Bronchial epithelial cell (primary cell): ENCODE measurements at regions not wholly inside any gene's neighbourhood (a gene's known extent, or its start where the extent isn't known, plus 50 kb on each side); places are given as distances from the start of the nearest gene placed in this dataset.

Experiments used
- DNase-seq: peaks from one replicate; pipeline ENCODE4 v3.0.0-alpha.2; 2010; ENCODE audit warnings: low read depth
- FAIRE-seq: peaks from 2 replicates; lab custom pipeline; 2011; peaks lifted over from hg19 to GRCh38; lab: Jason Lieb, UNC
- H3K27me3 ChIP-seq: 2 replicates; pipeline ENCODE4 v1.5.1; 2011; ENCODE audit warnings: low read length; ENCODE audit not compliant: control insufficient read depth, insufficient read depth
- H3K36me3 ChIP-seq: 2 replicates; pipeline ENCODE4 v1.5.1; 2011; ENCODE audit warnings: low read length; ENCODE audit not compliant: control insufficient read depth, insufficient read depth
- H3K4me3 ChIP-seq: 2 replicates; pipeline ENCODE4 v1.5.1; 2011; ENCODE audit warnings: mild to moderate bottlenecking, low read depth, low read length, control low read depth
- TF ChIP-seq, protein P1 (sequence below): IDR thresholded peaks from 2 replicates; pipeline ENCODE4 v1.5.1; 2011; ENCODE audit warnings: mild to moderate bottlenecking, moderate library complexity, low read length, control low read depth, inconsistent platforms; ENCODE audit not compliant: insufficient read depth, severe bottlenecking

DNA sequence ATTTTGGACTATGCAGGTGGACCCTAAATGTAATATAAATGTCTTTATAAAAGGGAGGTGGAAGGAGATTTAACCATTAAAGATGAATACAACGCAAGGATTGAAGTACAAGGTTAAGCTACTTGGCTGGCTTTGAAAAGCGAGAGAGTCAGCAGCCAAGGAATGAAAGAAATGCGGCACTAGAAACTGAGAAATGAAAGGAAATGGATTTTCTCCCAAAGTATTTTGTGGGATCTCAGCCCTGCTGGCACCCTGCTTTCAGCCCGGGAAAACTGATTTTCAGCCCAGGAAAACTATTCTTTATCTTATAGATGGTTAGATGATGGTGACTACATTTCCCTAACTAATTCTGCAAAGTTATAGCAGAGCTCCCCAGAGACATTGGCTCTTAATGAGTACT is 1349.6 kb upstream of the C9orf72 start:
- Histone ChIP-seq H3K4me3 (no peak overlapping the region), H3K36me3 (no peaks in the 10 kb centered on the region), H3K27me3 (no peaks in the 10 kb centered on the region)
- TF ChIP-seq, protein P1, sequence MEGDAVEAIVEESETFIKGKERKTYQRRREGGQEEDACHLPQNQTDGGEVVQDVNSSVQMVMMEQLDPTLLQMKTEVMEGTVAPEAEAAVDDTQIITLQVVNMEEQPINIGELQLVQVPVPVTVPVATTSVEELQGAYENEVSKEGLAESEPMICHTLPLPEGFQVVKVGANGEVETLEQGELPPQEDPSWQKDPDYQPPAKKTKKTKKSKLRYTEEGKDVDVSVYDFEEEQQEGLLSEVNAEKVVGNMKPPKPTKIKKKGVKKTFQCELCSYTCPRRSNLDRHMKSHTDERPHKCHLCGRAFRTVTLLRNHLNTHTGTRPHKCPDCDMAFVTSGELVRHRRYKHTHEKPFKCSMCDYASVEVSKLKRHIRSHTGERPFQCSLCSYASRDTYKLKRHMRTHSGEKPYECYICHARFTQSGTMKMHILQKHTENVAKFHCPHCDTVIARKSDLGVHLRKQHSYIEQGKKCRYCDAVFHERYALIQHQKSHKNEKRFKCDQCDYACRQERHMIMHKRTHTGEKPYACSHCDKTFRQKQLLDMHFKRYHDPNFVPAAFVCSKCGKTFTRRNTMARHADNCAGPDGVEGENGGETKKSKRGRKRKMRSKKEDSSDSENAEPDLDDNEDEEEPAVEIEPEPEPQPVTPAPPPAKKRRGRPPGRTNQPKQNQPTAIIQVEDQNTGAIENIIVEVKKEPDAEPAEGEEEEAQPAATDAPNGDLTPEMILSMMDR, result no peak
- DNase-seq (no peak), FAIRE-seq (no peak)

DNA sequence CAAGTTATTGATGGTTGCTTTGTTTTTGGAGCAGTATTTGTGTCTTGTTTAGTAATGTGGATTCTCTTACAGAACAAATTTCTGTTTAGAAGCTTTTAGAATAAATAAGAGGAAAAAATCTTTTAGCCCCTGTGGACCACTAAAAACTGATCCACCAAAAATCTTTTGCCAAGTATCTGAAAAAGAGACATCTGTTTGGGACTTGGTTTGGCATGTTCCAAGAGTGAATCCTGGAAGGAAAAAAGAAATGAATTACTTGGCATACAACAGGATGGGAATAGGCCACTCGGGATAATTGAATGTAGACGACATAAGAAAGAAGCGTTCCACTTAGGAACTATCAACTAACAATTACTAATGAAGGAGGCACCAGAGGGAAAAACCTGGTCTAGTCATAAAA is 1350.1 kb upstream of the C9orf72 start:
- FAIRE-seq, result no peak
- no peaks in the 10 kb centered on the region for H3K36me3 ChIP-seq

DNA sequence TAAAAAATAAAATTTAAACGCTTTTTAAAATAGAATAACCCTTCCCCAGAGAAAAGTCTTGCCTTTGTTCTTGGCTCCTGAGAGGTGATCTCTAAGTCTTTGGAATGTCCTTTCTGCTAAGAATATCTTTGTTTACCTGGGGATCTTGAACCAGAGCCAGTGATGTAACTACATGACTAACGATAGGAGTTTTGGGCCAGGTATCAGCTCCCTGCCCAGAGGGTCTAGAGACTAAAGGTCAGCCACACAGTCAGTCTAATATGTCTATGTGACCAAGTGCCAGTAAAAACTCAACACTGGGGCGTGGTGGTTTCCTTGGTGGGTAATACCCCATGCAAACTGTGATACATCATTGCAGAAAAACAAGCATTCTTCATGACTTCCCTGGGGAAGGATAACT is 1351.9 kb upstream of the C9orf72 start:
- Histone ChIP-seq H3K4me3 (no peak overlapping the region), H3K36me3 (no peaks in the 10 kb centered on the region), H3K27me3 (no peaks in the 10 kb centered on the region)
- DNase-seq (peak; percentile 87), FAIRE-seq (no peak)
- TF ChIP-seq, protein P1, result no peak

More for the DNA sequence above, 1350.1 kb upstream of the C9orf72 start:
- no peak for DNase-seq
- TF ChIP-seq, protein P1, result no peak
- Histone ChIP-seq H3K27me3 (no peaks in the 10 kb centered on the region), H3K4me3 (no peak overlapping the region)

DNA sequence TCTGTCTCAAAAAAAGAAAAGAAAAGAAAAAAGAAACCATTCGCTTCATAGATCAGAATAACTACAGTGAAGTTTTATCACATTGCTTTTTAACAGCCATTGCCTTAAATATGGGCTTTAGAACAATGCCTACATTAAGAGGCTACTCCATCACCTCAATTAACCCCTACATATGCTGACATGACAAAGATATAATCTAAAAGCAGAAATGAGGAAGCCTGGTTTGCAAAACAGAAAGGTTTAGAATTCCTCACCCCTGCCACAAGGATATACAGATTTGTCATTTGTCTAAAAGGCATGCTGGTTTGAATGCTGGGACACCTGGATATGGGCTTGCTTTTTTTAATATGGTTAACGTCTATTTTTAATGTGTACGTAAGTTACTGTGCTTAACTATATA is 1353.0 kb upstream of the C9orf72 start:
- no peaks in the 10 kb centered on the region for H3K36me3 ChIP-seq
- H3K27me3 ChIP-seq, result no peaks in the 10 kb centered on the region
- TF ChIP-seq, protein P1, result no peak
- FAIRE-seq (no peak), DNase-seq (no peak)
- no peak overlapping the region for H3K4me3 ChIP-seq

DNA sequence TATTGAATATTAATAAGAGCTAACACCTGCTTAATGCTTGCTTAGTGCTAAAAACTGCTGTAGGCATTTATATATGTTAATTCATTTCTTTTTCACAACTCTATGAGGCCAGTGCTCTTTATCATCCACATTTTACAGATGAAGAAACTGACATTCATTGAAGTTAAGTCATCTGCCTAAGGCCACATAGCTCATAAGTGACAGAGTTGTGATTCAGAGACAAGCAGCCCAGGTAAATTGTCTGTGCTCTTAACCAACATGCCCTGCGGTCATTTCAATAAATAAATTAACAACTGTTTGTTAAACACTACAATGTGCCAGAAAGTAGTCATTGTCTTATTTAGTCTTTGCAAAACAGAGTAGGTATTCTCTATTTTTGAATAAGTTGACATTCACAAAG is 1354.4 kb upstream of the C9orf72 start:
- TF ChIP-seq, protein P1, result no peak
- Histone ChIP-seq H3K4me3 (no peak overlapping the region), H3K36me3 (no peaks in the 10 kb centered on the region), H3K27me3 (no peaks in the 10 kb centered on the region)
- FAIRE-seq (no peak), DNase-seq (peak; percentile 98)

DNA sequence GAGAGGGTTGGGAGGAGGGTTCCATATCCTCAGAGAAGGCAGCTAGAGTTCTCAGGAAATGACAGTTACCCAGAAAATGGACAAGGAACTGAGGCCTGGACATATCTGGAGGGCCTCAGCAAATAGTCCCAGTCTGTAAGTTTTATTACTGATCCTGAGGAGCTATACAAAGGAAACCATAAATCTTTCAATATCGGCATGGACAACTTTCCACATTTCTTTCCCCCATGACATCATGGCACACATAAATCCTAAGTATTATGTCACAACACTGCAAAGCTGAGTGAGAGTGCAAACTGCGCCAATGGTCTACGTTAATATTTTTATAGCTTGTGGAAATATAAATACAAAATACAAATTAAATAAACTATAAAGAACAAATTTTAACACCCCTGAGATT is 1356.2 kb upstream of the C9orf72 start:
- no peak for DNase-seq
- H3K27me3 ChIP-seq, result no peaks in the 10 kb centered on the region
- no peak for FAIRE-seq
- no peaks in the 10 kb centered on the region for H3K36me3 ChIP-seq
- TF ChIP-seq, protein P1, result no peak
- H3K4me3 ChIP-seq, result no peak overlapping the region
